Colonic mucosa (tissue), 4 donors: ENCODE measurements at regions not wholly inside any gene's neighbourhood (a gene's known extent, or its start where the extent isn't known, plus 50 kb on each side); places are given as distances from the start of the nearest gene placed in this dataset.

Source experiments
- DNase-seq: peaks from one replicate; pipeline ENCODE4 v3.0.0-alpha.2; 2020
- H3K27ac ChIP-seq: fragments of 200-600 bp; one replicate; pipeline ENCODE4 v1.8.0; 2021
- H3K27me3 ChIP-seq: fragments of 200-600 bp; one replicate; pipeline ENCODE4 v1.8.0; 2021
- H3K36me3 ChIP-seq: fragments of 200-600 bp; one replicate; pipeline ENCODE4 v1.8.0; 2021
- H3K4me1 ChIP-seq: fragments of 200-600 bp; one replicate; pipeline ENCODE4 v1.8.0; 2021; ENCODE audit warnings: mild to moderate bottlenecking
- H3K4me3 ChIP-seq: fragments of 200-600 bp; one replicate; pipeline ENCODE4 v1.8.0; 2021
- H3K9ac ChIP-seq, 2 donors: one replicate each; pipeline ENCODE4 v1.7.0; 2013; ENCODE audit warnings: control low read depth in 2 of 2, low read depth in 2 of 2, low read length in 2 of 2
- H3K9me3 ChIP-seq: fragments of 200-600 bp; one replicate; pipeline ENCODE4 v1.8.0; 2021
- CTCF ChIP-seq: fragments of 200-600 bp; IDR thresholded peaks from one replicate; pipeline ENCODE4 v1.8.0; 2022; ENCODE audit warnings: antibody characterized with exemption, mild to moderate bottlenecking
- intact Hi-C: fragments of 100-400 bp; cut with DNase I; formaldehyde crosslinking; loops from one replicate; pipeline ENCODE4 v1.14.1; 2022
- donor health status: healthy.
- donor health status: DM: no; HTN: no; CAD: no.
- donor health status: DM: no; HTN: no; CAD: no.

DNA sequence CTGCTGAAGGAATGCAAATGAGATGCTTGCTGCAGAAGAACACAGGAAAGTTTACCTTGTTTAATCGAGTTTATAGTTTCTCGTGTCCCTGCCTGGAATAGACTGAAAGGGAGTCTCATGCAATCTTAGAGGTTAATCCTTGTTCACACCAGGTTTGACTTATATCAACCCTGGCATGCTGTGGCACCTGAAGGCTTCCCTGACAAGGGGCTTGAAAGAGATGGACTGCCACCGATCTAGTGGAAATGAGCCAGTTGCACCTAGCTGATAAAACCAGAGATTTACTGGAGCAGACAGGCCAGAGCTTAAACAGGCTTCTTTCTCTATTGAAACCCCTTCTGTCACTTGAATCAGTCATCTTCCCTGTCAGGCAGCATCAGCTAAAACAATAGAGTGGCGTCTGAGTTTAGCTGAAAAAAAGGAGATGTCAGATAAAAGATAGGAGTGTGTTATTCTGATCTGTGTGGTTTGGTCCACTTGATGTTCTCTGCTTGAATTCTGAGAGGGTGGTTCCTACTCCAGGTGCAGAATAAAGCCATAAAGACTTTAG is 349.7 kb downstream of the RWDD3 start:
- H3K27ac ChIP-seq = no peak overlapping the region
- H3K9me3 ChIP-seq = no peaks in the 10 kb centered on the region
- no peak overlapping the region for H3K4me3 ChIP-seq
- no peaks in the 10 kb centered on the region for H3K27me3 ChIP-seq
- DNase-seq = no peak
- no peak overlapping the region for H3K9ac ChIP-seq
- H3K36me3 ChIP-seq = no peaks in the 10 kb centered on the region
- H3K4me1 ChIP-seq = no peaks in the 10 kb centered on the region
- no peak for TF ChIP-seq CTCF
- intact Hi-C loops = no loop called here

DNA sequence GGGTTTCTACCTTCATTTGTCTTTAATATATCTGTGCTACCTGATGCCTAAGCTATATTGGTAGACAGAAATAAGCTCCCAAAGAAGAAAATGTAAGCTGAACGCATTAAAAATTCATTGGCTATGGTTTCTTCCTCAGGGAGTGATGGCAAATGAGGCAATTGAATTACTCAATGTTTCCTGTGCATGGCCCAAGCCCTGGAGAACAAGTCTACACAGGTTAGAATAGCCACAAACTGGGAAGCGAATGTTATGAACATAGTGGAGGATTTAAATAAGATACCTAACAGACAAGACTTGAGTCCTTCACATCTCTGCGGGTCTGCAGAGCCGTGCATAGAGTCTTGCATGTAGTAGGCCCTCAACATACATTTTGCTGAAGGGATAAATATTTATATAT is 350.3 kb downstream of the RWDD3 start:
- no peaks in the 10 kb centered on the region for H3K36me3 ChIP-seq
- DNase-seq = no peak
- no peaks in the 10 kb centered on the region for H3K4me1 ChIP-seq
- no peaks in the 10 kb centered on the region for H3K27me3 ChIP-seq
- H3K9ac ChIP-seq = no peak overlapping the region
- no peak overlapping the region for H3K4me3 ChIP-seq
- intact Hi-C loops = no loop called here
- H3K27ac ChIP-seq = no peak overlapping the region
- no peaks in the 10 kb centered on the region for H3K9me3 ChIP-seq
- no peak for TF ChIP-seq CTCF

- Histone ChIP-seq H3K36me3 (no peaks in the 10 kb centered on the region), H3K4me1 (no peaks in the 10 kb centered on the region), H3K9me3 (no peaks in the 10 kb centered on the region), H3K27ac (no peak overlapping the region), H3K27me3 (no peaks in the 10 kb centered on the region), H3K9ac (no peak overlapping the region), H3K4me3 (no peak overlapping the region)
- DNase-seq = no peak
- intact Hi-C loops = no loop called here
- no peak for TF ChIP-seq CTCF
These were observed 370.8 kb downstream of the RWDD3 start for GRCh38 chr1:95604771-95605170.

DNA sequence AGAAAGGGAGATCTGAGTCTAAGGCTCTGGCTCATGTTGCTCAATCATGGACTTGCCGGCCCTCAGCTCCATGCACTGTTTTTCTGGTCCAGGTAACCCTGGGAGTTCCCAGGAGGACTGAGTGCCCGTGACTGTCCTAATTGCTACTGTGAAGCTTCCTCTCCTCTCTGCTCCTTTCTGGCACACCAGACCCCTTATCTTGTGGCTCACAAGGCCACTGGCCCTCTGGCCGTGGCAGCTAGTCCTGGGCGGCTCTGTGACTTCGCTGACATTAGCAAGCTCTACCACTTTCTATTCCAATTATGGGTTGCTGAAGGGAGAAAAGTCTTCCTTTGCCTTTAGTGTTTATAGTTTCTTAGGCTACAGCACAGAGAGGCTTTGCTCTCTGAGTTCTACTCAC is 380.2 kb downstream of the RWDD3 start:
- no peak for DNase-seq
- Histone ChIP-seq H3K4me1 (no peaks in the 10 kb centered on the region), H3K9ac (no peak overlapping the region), H3K9me3 (no peaks in the 10 kb centered on the region), H3K27ac (no peak overlapping the region), H3K27me3 (no peaks in the 10 kb centered on the region), H3K4me3 (no peak overlapping the region), H3K36me3 (no peaks in the 10 kb centered on the region)
- no peak for TF ChIP-seq CTCF
- intact Hi-C loops = no loop called here

- no peaks in the 10 kb centered on the region for H3K9me3 ChIP-seq
- no peak overlapping the region for H3K27ac ChIP-seq
- intact Hi-C loops = no loop called here
- no peaks in the 10 kb centered on the region for H3K36me3 ChIP-seq
- no peak for TF ChIP-seq CTCF
- H3K4me1 ChIP-seq = no peaks in the 10 kb centered on the region
- H3K4me3 ChIP-seq = no peak overlapping the region
- no peak overlapping the region for H3K9ac ChIP-seq
- H3K27me3 ChIP-seq = no peaks in the 10 kb centered on the region
- DNase-seq = no peak
These were observed 381.4 kb downstream of the RWDD3 start for GRCh38 chr1:95615421-95615820.

DNA sequence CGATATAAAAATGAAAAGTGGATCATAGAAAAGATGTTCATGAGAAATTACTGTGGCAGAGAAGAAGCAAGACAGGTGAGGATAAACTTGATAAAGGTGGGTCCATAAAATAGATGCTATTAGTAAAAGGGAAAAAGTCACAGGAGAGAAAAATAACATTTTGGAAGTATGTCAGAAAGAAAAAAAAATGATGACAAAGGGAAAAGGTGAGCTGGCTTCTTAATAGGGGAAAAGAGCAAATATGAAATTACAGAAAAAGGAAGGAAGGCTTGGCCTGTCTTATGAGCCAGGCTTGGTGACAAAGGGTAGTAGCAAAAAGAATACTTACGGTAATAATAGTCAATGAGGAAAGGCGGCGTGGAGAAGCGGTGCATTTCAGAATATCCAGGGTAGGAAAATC is 386.1 kb downstream of the RWDD3 start:
- H3K4me1 ChIP-seq = no peaks in the 10 kb centered on the region
- TF ChIP-seq CTCF = no peak
- no peak overlapping the region for H3K27ac ChIP-seq
- H3K4me3 ChIP-seq = no peak overlapping the region
- intact Hi-C loops = no loop called here
- H3K9ac ChIP-seq = no peak overlapping the region
- no peaks in the 10 kb centered on the region for H3K9me3 ChIP-seq
- DNase-seq = no peak
- no peaks in the 10 kb centered on the region for H3K27me3 ChIP-seq
- H3K36me3 ChIP-seq = no peaks in the 10 kb centered on the region
